ENCODE measurements at regions not wholly inside any gene's neighbourhood (a gene's known extent, or its start where the extent isn't known, plus 50 kb on each side); places are given as distances from the start of the nearest gene placed in this dataset.

DNA sequence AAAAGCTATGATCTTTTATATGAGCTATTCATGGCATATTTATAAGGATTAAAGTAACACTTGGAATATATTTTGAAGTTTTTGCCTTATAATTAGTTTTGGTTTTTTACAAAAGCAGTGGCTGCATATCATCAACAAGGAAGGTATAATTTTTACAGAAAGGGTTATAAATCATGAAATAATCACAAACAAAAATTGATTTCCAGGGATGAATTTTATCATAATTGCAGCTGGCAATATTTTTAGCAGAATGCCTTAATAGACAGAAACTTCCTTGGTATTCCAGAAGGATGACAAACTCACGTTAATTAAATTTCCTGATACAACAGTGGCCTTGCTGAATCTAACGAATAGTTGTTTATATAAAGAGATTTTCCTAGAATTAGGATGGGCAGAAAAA is 260.5 kb upstream of the SLC39A10 start:
- no peak for DNase-seq

DNA sequence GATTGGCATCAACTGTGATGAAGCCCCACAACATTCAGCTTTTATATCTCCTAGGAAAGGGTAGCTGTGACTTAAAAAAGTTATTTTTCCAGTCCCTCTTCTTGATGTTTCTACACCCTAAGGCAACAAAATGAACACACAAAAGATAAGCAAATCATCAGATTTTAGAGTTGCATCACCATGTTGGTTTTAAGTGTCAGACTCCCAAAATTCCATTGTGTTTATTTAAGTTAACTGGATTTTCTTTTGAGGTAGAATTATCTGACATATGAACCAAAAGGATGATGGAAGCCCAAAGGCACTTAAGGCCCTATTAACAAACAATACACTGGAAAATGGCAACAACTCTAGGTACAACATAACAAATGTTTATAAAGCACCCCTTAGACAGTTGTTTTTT is 261.7 kb upstream of the SLC39A10 start:
- DNase-seq, result no peak

DNA sequence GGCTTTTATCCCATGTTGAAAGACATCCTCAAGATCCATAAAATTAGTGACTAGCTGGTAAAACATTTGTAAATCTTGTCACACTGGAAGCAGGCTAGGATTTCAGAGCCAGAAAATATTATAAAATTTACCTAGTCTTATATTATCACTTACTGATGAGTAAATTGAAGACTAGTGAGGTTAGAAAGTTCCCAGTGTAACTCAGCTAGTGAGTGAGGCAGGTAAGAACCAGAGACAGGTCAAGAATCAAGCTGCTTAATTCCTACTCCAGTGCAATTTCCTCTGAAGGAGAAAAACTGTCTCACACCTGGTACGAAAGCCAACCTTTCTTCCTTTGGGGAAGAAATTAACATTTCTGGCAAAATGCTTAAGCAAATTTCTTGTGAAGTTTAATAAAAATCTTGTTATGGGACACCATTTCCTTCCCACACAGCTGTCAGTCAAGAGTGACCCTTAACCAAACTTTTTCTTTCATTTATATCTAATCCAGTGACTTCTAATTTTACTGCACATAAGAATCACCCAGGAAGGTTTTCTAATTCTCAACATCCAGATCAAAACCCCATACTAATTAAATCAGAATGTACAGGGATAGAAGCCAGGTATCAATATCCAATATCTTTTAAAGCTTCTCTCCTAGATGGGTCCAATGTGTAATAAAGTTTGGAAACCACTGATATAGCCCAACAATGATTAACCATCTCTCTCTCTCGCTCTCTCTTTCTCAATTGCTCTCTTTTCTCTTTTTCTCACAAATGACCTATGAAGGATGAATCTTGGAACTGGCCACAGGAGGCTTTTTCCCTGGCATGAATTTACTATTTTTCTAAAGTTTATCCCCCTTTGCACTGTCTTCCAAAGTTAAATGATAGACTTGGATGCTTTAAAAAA is 264.3 kb upstream of the SLC39A10 start:
- DNase-seq, result no peak

DNA sequence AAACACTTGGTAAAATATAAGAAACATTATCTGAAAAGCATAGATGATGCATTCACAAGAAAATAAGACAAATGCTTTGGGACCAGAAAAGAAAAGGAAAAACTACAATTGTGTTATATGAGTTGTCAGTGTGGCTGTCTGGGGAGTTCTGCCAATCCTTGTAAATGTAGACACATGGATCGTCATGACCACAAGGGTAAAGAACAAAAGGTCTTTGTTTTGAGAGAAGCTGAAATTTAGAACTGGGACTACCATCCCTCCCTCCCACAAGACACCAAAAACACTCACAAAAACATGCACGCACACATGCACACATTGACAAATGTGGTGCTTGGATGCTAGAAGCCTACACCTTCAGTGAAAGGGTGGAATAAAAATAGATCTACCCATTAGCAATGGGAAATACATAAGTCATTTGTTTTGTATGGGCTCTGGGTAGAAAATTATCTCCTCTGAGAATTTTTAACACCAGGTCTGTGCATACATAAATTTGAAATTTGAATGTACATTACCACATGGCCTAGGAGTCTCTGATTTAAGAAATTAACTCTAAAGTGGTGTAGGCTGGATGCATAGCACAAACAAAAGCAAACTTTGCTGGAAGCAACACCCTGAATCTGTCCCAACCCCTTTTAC is 266.2 kb upstream of the SLC39A10 start:
- no peak for DNase-seq

DNA sequence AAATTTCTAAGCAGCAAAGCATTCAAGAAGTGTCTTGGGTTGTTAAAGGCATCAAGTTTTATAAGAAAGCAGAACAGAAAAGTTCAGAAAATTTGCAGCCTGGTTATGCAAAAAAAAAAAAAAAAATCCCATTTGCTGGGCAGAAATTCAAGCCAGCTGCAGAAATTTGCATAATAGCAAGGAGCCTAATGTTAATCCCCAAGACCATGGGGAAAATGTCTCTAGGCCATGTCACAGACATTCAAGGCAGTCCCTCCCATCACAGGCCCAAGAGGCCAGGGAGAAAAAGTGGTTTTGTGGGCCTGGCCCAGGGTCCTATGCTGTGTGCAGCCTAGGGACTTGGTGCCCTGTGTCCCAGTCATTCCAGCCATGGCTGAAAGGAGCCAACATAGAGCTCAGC is 269.0 kb upstream of the SLC39A10 start:
- DNase-seq, result no peak

DNA sequence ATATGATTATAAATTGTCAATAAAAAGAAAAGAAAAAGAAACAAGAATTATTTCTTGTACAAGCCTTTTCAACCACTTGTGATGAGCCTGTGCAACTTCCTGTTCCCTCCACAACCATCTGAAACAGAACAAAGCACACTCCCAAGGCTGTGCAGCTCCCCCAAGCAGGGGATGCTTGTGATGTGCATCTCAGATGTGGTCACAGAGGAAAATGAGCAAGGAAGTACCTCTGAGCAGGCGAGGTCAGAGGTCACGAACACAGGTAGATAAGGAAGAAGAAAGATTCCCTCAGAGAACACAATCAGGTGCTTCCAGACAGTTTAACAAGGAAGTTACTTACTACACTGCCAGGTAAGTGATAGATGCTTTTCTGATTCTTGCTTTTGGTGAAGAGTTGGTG is 274.8 kb upstream of the SLC39A10 start:
- no peak for DNase-seq

DNA sequence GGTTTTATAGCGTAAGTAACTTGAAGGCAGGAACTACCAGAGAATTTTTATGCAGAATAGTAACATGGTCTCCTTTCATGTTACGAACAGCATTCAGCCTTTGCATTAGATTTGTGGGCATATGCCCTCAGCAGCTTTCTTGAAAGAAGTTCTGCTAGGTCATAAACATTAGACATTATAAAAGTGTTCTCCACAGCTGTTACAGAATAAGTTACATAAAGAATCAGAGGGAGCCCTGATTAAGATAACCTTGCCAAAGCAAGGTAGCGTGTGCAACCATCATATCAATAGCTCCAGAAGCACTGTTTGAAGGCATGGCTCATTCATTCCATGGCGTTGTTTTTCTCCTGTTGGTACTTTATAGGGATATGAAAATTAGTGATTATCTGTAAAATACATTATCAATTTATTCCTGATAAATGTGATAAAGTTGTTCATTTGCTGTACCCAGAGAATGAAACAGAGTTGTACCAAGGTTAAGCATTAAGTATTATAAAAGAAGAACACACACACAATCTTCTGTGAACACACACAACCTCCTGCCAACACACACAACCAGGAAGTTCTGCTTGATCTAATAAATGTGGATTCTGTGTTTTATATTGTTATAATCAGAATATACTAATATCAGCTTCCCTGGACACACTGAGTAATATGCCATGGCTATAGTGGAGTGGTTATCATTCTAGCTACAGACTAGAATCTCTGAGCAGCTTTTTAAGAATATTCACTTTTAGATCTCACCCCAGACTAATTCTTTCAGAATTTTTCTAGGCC is 286.7 kb upstream of the SLC39A10 start:
- DNase-seq, result no peak

DNA sequence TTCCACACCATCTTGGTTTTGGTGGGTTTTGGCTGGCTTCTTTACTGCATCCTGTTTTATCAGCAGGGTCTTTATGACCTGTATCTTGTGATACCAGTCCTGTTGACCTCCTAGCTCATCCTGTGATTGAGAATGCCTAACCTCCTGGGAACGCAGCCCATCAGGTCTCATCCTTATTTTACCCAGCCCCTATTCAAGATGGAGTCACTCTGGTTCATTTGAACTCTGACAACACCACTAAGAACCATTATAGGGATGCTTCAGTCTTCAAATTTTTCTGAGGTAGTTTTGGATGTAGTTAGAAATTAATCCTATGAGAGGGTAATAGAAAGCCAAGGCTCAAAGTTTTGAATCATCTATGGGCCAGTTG is 287.8 kb upstream of the SLC39A10 start:
- no peak for DNase-seq

DNA sequence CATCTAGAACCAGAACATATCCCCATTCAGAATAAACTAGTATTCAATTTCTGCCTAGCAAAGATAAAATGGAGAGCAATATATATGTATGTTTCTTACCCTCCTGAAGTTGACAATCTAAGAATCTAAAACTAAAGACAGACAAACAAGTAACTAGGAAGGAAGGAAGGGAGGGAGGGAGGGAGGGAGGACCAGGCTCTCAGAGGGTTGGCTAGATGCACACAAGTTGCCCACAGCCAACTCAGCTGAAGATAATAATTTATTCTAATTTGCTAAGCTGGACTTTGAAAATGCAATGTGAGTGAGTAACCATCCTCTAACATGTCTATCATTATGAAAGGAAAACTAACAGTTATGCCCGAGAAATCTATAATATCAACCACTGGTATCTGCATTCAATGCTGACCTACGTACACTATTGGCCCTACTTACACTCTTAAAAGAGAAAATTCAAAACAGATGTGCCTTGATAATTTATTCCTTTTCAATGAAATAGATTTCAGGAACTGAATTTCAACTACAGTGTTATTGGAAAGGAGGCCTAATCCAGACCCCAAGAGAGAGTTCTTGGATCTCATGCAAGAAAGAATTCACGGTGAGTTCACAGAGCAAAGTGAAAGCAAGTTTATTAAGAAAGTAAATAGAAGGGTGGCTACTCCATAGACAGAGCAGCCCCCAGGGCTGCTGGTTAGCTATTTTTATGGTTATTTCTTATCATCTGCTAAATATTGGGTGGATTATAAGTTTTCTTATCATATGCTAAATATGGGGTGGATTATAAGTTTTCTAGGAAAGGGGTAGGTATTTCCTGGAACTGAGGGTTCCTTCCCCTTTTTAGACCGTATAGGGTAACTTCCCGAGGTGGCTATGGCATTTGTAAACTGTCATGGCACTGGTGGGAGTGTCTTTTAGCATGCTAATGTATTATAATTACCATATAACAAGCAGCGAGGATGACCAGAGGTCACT is 288.5 kb upstream of the SLC39A10 start:
- DNase-seq, result no peak

DNA sequence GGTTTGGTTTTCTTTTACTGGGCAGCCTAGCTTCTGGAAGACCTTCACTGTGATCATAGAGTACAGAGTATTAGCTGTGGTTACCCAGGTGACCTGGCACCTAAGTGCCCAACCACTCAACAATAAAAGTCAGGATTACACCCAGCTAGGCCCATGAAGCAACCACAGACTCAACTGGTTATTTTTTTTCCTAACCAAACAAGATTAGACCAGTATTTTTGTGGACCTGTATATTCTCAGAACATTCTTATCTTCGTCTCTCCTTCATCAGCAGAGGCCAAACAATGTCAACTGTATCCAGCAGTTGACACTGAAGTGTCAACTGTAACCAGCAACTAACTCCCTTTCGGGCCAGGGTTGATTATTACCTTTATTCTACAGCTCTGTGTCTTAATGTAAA is 289.2 kb upstream of the SLC39A10 start:
- no peak for DNase-seq

DNA sequence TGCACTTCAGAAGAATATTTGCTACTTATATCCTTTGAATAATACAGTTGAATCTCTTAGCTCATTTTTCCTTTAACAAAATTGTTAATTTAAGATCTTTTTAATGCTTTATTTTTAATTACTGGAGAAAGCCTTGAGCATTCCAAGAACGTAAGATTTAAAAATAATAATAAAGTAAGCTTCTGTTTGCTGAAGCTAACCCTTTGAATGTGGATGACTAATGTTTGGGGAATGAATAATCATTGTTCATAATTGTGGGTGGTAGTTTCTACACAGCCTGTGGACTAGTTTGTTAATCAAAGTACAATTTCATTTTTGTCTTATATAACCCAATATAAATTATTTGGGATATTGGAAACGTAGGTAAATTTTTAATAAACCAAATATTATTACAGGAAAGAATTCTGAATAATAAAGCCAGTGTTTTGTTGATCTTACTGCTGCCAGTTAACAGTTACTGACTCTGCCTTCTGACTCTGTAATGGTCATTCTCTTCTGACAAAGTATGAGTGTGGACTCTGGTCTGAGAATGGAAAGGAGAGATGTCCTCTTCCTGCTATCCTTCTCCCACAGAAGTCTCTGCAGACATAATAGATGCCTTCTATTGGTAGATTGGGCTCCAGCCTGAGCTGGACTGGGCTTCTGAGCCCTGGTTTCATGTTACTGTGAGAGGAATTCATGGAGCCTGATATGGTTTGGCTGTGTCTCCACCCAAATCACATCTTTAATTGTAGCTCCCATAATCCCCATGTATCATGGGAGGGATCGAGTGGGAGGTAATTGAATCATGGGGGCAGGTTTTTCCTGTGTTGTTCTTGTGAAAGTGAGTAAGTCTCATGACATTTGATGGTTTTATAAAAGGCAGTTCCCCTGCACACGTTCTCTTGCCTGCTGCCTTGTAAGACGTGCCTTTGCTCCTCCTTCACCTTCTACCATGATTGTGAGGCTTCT is 292.7 kb upstream of the SLC39A10 start:
- DNase-seq, result no peak

DNA sequence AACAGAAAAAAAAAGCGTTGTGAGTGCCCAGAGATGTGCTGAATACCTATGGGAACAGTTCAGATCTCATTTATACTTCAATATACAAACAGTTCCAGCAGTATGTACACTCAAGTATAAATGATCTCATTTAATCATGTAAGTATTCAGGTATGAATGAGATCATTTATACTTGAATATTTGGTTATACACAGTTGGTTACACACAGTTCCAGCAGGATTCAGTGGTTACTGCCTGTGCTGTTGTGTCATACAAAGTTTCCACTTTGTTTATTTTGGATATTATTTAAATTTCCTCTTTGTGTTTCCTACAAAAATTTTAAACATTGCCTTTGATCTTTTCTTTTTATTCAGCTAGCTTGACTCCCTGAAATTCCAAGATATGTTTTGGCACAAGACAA is 293.5 kb upstream of the SLC39A10 start:
- no peak for DNase-seq

DNA sequence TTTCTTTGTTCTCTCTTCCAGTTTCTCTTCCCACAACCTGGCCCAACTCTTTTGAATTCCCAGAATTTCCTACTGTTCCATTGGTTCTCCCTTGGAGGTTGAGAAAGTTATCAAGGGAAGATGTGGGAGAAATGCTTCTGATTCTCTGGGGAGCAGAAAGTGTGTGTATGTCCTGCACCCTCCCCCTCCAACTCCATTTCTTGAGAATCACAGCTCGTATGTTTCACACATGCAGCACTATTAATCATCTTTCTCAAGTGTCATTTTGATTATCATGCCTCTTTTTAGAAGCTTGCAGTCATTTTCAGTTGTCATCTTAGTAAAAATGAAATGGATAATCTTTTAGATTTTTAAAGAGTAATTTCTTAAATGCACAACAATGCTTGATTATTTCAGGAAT is 296.8 kb upstream of the SLC39A10 start:
- DNase-seq, result no peak

DNA sequence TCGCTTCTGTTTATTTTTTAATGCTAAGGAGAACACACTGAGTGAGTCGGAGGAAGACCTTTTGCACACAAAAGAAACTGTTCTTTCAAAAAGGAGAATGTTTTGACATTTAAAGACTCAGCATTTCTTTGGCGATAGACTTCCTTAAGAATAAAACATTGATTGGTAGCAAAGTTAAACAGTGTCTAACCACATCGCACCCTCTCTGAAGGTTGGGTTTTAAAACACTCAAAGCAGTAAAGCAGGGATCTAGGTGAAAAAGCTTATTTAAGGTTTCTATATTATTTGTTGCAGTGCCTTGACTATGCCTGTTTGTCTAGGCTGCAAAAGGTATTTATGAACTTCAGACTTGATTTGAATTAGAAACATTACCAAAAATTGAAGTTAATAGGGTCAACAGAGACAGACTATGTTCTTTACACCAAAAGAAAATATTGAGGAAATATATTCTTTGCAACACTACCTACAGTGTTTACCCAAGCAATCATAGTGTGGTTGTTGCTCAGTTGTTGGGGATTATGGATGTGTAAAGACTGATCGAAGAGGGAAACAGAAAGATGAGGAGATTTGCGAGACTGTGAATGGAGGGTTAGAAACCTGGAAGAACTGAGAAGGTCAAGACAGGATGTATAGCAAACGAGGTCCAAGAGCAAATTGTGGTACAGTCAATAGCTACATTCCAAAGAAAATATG is 297.8 kb upstream of the SLC39A10 start:
- DNase-seq, result no peak

DNA sequence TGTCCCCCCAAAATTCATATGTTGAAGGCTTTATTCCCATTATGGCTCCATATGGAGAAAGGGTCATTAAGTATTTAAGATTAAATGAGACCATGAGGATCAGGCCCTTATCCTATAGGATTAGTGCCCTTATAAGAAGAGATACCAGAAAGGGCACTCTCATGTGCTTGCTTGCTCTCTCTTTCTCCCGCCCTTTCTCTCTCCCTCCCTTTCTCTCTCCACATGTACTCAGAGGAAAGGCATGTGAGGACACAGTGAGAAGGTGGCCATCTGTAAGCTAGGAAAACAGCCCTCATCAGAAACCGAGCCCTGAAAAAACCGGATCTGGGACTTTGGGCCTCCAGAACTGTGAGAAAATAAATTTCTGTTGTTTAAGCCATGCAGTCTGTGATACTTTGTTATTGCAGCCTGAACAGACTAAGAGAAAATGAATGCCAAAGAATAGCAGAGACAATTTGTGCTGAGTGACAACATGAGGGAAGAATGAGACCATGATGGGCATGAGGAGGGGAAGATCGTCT is 300.0 kb upstream of the SLC39A10 start:
- no peak for DNase-seq

DNA sequence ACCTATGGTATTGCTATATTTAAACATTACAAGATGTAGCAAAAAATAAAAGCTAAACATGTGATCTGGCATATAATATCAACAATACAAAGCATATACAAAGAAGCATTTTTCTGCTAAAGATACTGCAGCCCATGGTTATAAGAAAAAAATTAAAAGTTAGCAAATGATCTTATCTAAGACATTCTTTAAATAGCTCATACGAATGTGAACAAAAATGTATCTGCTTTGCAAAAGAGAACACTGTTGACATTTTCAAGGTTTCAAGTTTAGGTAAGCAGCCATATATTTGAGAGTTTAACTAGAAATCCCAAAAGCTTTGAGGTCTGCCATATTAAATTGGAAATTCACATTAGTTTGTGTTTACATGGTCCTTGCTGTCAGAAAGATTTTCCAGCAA is 301.0 kb upstream of the SLC39A10 start:
- DNase-seq, result no peak

DNA sequence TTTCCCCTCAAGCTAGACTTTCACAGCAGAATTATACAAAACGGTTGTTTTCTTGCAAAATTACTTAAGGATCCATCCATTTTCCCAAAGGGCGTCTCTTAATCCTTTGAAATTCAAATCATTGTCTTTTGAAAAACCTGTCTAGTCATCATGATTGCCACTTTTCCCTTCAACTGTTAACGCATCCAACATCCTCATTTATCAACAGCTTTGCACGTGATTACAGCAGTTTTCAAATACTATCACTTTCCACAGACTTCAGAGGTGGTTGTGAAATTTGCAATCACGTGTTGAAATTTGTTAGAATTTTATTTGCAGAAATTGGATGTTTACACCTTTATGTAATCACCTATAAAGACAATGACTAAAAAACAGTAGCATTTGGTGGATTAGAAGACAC is 304.4 kb upstream of the SLC39A10 start:
- no peak for DNase-seq

DNA sequence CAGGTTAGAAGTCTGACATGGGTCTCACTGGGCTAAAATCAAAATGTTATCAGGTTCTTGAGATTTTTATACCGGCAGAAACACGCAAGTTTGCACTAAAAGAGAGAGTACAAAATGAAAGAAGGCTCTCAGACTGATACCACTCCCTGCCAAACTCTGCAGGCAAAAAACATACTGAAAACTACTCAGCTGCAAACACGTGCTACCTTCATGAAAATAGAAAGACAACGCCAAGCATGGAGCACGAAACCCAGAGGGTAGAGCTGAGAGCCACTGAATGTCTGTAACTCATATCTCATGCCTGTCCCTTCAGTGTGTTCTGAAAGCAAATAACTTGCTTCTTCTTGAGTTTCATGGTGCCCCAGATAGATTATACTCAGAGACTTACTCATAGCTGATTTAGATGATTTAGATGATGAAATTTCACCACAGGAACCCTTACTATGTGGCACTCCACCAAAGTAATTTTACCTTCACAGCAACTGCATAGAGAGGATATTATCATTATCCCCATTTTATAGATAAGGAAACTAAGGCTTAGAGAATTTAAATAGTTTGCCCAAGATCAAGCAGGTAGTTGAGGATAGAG is 313.0 kb upstream of the SLC39A10 start:
- no peak for DNase-seq

DNA sequence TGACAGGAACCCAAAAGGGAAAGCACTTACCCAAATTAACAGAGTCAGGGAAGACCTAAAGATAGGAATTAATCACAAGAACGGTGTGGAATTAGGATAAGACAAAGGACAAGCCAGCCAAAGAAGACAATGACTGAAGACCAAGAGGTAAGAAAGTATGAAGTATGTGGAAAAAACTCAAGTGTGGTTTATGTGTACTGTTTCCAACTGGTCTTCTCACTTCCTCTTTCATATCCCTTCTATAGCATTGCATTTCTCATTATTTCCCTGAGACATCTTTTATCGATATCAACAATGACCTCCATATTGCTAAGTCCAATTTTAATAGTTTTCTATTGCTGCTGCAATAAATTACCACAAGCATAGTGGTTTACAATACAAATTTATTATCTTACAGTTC is 313.5 kb upstream of the SLC39A10 start:
- DNase-seq, result no peak

DNA sequence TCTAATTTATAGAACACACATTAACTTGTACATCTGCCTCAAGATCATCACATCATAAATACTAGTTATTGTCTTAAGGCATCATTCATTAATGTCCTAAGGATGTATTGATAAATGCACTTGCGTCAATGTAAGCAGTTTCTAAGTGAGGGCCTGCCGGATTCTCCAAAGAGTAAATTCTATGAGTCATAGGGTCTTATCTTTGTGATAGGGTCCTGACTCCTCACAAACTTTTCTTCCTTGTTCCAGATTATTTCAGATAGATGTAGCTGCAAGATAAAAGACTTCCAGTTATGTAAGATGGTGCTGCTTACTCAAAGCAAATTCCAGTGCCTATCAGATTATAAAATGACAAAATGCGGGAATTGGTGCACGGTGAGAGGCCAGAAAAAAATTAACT is 315.0 kb upstream of the SLC39A10 start:
- DNase-seq, result no peak
